Neural cell (in vitro differentiated cells): ENCODE measurements at regions not wholly inside any gene's neighbourhood (a gene's known extent, or its start where the extent isn't known, plus 50 kb on each side); places are given as distances from the start of the nearest gene placed in this dataset.

Source experiments
- H2AFZ ChIP-seq: fragments of 200-600, 300-800 bp; sonication (generic), shearing (Covaris generic); 2 replicates; pipeline ENCODE4 v1.6.0; 2014; ENCODE audit warnings: low read depth, mild to moderate bottlenecking, antibody characterized with exemption, low read length, moderate library complexity
- H3F3A ChIP-seq: fragments of 200-600 bp; shearing (Covaris generic); 2 replicates; pipeline ENCODE4 v1.6.1; 2016; ENCODE audit warnings: mild to moderate bottlenecking, moderate library complexity, mixed read lengths, antibody characterized with exemption, low read length; ENCODE audit not compliant: insufficient read depth, poor library complexity, severe bottlenecking
- H3K27ac ChIP-seq: fragments of 200-600, 300-800 bp; sonication (generic), shearing (Covaris generic); 2 replicates; pipeline ENCODE4 v1.5.1; 2014; ENCODE audit warnings: mild to moderate bottlenecking, low read length, moderate library complexity
- H3K27me3 ChIP-seq: fragments of 300-800, 200-600 bp; sonication (generic), shearing (Covaris generic); 2 replicates; pipeline ENCODE4 v1.6.0; 2014; ENCODE audit warnings: mild to moderate bottlenecking, low read depth, low read length, moderate library complexity; ENCODE audit not compliant: insufficient read depth
- H3K36me3 ChIP-seq: fragments of 300-800, 200-600 bp; sonication (generic), shearing (Covaris generic); 2 replicates; pipeline ENCODE4 v1.5.1; 2014; ENCODE audit warnings: mild to moderate bottlenecking, antibody characterized with exemption, low read length, moderate library complexity; ENCODE audit not compliant: insufficient read depth
- H3K4me2 ChIP-seq: fragments of 300-800, 200-600 bp; sonication (generic), shearing (Covaris generic); 2 replicates; pipeline ENCODE4 v1.6.0; 2014; ENCODE audit warnings: mild to moderate bottlenecking, low read length
- H3K4me3 ChIP-seq: fragments of 300-800, 200-600 bp; sonication (generic), shearing (Covaris generic); 2 replicates; pipeline ENCODE4 v1.5.1; 2014; ENCODE audit warnings: mild to moderate bottlenecking, low read length, moderate library complexity
- H3K79me2 ChIP-seq: fragments of 200-600 bp; shearing (Covaris generic); replicated peaks from 2 replicates; pipeline ENCODE4 v1.6.0; 2014; ENCODE audit warnings: mild to moderate bottlenecking, low read length, moderate library complexity; ENCODE audit not compliant: insufficient read depth
- H3K9ac ChIP-seq: fragments of 300-800, 200-600 bp; sonication (generic), shearing (Covaris generic); 2 replicates; pipeline ENCODE4 v1.6.1; 2016; ENCODE audit warnings: mild to moderate bottlenecking, low read length, mixed read lengths
- H3K9me2 ChIP-seq: fragments of 200-600 bp; shearing (Covaris generic); 2 replicates; pipeline ENCODE4 v1.6.1; 2016; ENCODE audit warnings: mild to moderate bottlenecking, low read length, mixed read lengths; ENCODE audit not compliant: insufficient read depth
- H3K9me3 ChIP-seq: fragments of 200-600, 300-800 bp; sonication (generic), shearing (Covaris generic); 2 replicates; pipeline ENCODE4 v1.6.1; 2016; ENCODE audit warnings: mild to moderate bottlenecking, mixed run types, low read length, moderate library complexity, mixed read lengths
- H4K20me1 ChIP-seq: fragments of 200-600 bp; shearing (Covaris generic); 2 replicates; pipeline ENCODE4 v1.6.1; 2016; ENCODE audit warnings: mild to moderate bottlenecking, mixed run types; ENCODE audit not compliant: insufficient read depth
- EP300 ChIP-seq: fragments of 450-650 bp; conservative IDR thresholded peaks from 2 replicates; pipeline ENCODE4 v1.6.1; 2014; ENCODE audit warnings: antibody characterized with exemption, mild to moderate bottlenecking, moderate library complexity; ENCODE audit not compliant: poor library complexity, severe bottlenecking
- EZH2 ChIP-seq: fragments of 200-600, 300-800 bp; shearing (Covaris generic), sonication (generic); IDR thresholded peaks from 2 replicates; pipeline ENCODE4 v1.6.1; 2014; ENCODE audit warnings: antibody characterized with exemption, low read length, borderline replicate concordance, mild to moderate bottlenecking; ENCODE audit not compliant: insufficient read depth, poor library complexity, severe bottlenecking
- MXI1 ChIP-seq: fragments of 450-650 bp; conservative IDR thresholded peaks from 2 replicates; pipeline ENCODE4 v1.6.1; 2014; ENCODE audit warnings: antibody characterized with exemption, mild to moderate bottlenecking; ENCODE audit not compliant: poor library complexity, severe bottlenecking
- POLR2AphosphoS5 ChIP-seq: IDR thresholded peaks from 2 replicates; pipeline ENCODE4 v1.6.1; 2012
- RAD21 ChIP-seq: fragments of 450-650 bp; conservative IDR thresholded peaks from 2 replicates; pipeline ENCODE4 v1.6.1; 2014; ENCODE audit warnings: antibody characterized with exemption, mild to moderate bottlenecking, moderate library complexity
- SMC3 ChIP-seq: fragments of 450-650 bp; conservative IDR thresholded peaks from 2 replicates; pipeline ENCODE4 v1.6.1; 2014; ENCODE audit warnings: antibody characterized with exemption, mild to moderate bottlenecking, moderate library complexity; ENCODE audit not compliant: poor library complexity
- TAF1 ChIP-seq: IDR thresholded peaks from 2 replicates; pipeline ENCODE4 v1.6.1; 2012; ENCODE audit warnings: low read depth
- TF ChIP-seq, protein P1 (sequence below): IDR thresholded peaks from 2 replicates; pipeline ENCODE4 v1.6.1; 2012; ENCODE audit warnings: borderline replicate concordance
- TF ChIP-seq, protein P2 (sequence below): fragments of 450-650 bp; IDR thresholded peaks from 2 replicates; pipeline ENCODE4 v1.5.1; 2014; ENCODE audit warnings: antibody characterized with exemption, mild to moderate bottlenecking, moderate library complexity; ENCODE audit not compliant: poor library complexity, severe bottlenecking

DNA sequence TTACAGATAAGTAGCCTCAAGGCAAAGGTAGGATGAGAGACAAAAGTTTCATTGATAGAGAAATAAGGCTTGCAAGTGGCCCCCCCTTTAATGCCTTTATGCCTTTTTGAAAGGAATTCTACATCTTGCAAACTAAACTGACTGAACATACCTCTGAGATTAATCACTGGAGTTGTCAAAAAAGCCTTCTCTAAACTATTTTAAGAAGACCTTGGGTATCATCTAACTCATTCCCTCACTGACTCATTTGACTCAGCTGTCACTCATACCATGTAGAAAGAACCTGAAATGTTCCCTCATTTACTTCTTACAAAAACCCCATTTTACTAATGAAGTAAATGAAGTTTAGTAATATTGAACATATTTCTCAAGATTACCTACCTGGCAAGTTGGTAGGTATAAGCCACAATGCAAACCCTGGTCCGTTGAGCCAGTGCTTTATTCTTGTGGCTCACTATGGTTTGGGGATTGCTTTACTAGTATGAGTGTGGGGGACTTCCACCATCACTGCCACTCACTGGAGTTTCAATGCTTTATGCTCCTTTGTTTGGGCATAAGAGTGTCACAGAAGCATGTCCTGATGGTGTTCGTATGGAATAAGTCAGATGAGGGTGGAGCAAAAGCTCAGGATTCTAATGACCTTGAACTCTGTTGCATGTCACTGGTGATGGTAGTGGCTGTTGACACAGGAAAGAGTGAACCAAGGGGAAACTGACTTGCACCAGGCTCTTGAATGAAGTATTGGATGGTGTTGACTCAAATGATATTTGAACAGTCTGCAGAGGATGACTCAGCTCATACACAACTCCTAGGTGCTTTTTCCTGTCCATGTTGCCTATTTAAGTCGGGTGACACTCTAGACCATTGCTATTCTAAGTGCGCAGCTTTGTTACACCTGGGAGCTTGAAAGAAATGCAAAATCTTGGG is 305.5 kb upstream of the EMCN start:
- no peaks in the 10 kb centered on the region for H4K20me1 ChIP-seq
- no peaks in the 10 kb centered on the region for H3K79me2 ChIP-seq
- TF ChIP-seq, protein P1, sequence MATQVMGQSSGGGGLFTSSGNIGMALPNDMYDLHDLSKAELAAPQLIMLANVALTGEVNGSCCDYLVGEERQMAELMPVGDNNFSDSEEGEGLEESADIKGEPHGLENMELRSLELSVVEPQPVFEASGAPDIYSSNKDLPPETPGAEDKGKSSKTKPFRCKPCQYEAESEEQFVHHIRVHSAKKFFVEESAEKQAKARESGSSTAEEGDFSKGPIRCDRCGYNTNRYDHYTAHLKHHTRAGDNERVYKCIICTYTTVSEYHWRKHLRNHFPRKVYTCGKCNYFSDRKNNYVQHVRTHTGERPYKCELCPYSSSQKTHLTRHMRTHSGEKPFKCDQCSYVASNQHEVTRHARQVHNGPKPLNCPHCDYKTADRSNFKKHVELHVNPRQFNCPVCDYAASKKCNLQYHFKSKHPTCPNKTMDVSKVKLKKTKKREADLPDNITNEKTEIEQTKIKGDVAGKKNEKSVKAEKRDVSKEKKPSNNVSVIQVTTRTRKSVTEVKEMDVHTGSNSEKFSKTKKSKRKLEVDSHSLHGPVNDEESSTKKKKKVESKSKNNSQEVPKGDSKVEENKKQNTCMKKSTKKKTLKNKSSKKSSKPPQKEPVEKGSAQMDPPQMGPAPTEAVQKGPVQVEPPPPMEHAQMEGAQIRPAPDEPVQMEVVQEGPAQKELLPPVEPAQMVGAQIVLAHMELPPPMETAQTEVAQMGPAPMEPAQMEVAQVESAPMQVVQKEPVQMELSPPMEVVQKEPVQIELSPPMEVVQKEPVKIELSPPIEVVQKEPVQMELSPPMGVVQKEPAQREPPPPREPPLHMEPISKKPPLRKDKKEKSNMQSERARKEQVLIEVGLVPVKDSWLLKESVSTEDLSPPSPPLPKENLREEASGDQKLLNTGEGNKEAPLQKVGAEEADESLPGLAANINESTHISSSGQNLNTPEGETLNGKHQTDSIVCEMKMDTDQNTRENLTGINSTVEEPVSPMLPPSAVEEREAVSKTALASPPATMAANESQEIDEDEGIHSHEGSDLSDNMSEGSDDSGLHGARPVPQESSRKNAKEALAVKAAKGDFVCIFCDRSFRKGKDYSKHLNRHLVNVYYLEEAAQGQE: no peak
- no peak for TF ChIP-seq MXI1
- no peak for TF ChIP-seq POLR2AphosphoS5
- no peak for TF ChIP-seq EZH2
- H2AFZ ChIP-seq: no peak overlapping the region
- H3K36me3 ChIP-seq: no peaks in the 10 kb centered on the region
- H3K9ac ChIP-seq: no peak overlapping the region
- no peaks in the 10 kb centered on the region for H3K9me2 ChIP-seq
- no peaks in the 10 kb centered on the region for H3F3A ChIP-seq
- no peaks in the 10 kb centered on the region for H3K27me3 ChIP-seq
- no peaks in the 10 kb centered on the region for H3K9me3 ChIP-seq
- no peak overlapping the region for H3K4me3 ChIP-seq
- H3K27ac ChIP-seq: no peak overlapping the region
- no peak overlapping the region for H3K4me2 ChIP-seq

DNA sequence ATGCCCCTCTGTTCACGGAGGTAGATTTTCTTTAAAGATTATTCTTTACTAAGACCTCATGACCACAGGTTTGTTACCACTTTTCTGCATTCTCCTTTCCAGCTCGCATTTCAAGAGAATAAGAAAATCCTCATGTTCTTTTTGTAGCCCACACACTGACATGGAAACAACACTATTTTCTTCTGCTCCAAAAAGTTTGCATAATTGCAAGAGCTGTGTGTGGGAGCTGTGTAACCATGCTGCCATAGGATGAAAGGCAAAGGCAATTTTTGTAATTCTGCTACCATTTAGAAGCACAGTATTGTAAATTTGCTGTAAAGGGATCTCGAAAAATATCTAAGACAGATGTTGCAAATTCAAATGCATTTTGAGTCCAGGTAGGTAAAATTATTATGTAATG is 302.4 kb upstream of the EMCN start:
- Histone ChIP-seq H3K79me2 (no peaks in the 10 kb centered on the region), H3K4me2 (no peak overlapping the region), H3K27me3 (no peaks in the 10 kb centered on the region), H4K20me1 (no peaks in the 10 kb centered on the region), H3K9me2 (no peaks in the 10 kb centered on the region), H3K4me3 (no peak overlapping the region), H3F3A (no peaks in the 10 kb centered on the region), H3K9me3 (no peaks in the 10 kb centered on the region), H3K36me3 (no peaks in the 10 kb centered on the region), H3K27ac (no peak overlapping the region), H3K9ac (no peak overlapping the region), H2AFZ (no peak overlapping the region)
- TF ChIP-seq, protein P2, sequence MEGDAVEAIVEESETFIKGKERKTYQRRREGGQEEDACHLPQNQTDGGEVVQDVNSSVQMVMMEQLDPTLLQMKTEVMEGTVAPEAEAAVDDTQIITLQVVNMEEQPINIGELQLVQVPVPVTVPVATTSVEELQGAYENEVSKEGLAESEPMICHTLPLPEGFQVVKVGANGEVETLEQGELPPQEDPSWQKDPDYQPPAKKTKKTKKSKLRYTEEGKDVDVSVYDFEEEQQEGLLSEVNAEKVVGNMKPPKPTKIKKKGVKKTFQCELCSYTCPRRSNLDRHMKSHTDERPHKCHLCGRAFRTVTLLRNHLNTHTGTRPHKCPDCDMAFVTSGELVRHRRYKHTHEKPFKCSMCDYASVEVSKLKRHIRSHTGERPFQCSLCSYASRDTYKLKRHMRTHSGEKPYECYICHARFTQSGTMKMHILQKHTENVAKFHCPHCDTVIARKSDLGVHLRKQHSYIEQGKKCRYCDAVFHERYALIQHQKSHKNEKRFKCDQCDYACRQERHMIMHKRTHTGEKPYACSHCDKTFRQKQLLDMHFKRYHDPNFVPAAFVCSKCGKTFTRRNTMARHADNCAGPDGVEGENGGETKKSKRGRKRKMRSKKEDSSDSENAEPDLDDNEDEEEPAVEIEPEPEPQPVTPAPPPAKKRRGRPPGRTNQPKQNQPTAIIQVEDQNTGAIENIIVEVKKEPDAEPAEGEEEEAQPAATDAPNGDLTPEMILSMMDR: no peak
- TF ChIP-seq TAF1 (no peak), POLR2AphosphoS5 (no peak), MXI1 (no peak), EP300 (no peak), RAD21 (no peak), SMC3 (no peak), EZH2 (no peak)
- TF ChIP-seq, protein P1: no peak
